CD4-positive, alpha-beta T cell (primary cell): ENCODE measurements at regions not wholly inside any gene's neighbourhood (a gene's known extent, or its start where the extent isn't known, plus 50 kb on each side); places are given as distances from the start of the nearest gene placed in this dataset.
"Not testable (repeated sequence)": the region's sequence is repeated elsewhere in the genome, so short reads cannot be mapped to it uniquely, and the experiment has no call there.

ENCODE experiments used
- ATAC-seq: fragments of 200-7000 bp; cut with Tn5 transposase; one replicate; pipeline ENCODE4 v1.10.0; 2022; ENCODE audit warnings: mild to moderate bottlenecking; ENCODE audit not compliant: poor library complexity
- CTCF ChIA-PET: fragments of 350-600 bp; sonication (Branson Sonifier 250); formaldehyde crosslinking; loops from one replicate; lab custom pipeline; 2021; ENCODE audit warnings: antibody characterized with exemption, inconsistent platforms; lab: Charles Lee
- POLR2A ChIA-PET: fragments of 350-600 bp; sonication (Branson Sonifier 250); formaldehyde crosslinking; loops from one replicate; lab custom pipeline; 2021; ENCODE audit warnings: antibody characterized with exemption, inconsistent platforms; lab: Charles Lee
- DNase-seq, 14 experiments: peaks; one replicate each; pipeline ENCODE4 v3.0.0-alpha.2; 2013 to 2020; ENCODE audit warnings: mixed read lengths in 2 of 14
- H3K27ac ChIP-seq, 2 donors: one replicate each; pipeline versions ENCODE4 v1.5.1 to v1.7.0; 2013; ENCODE audit warnings: low read length in 2 of 2, low read depth in 1 of 2, mild to moderate bottlenecking in 1 of 2
- H3K27me3 ChIP-seq, 2 experiments: 1 replicate in 1 of 2; 2 replicates in 1 of 2; pipeline versions ENCODE4 v1.6.1 to v1.7.0; 2013; ENCODE audit warnings: low read length in 2 of 2, control low read depth in 1 of 2, mild to moderate bottlenecking in 1 of 2, moderate library complexity in 1 of 2; ENCODE audit not compliant: insufficient read depth in 2 of 2, control insufficient read depth in 1 of 2
- H3K36me3 ChIP-seq: one replicate; pipeline ENCODE4 v1.6.1; 2013; ENCODE audit warnings: low read length, control low read depth; ENCODE audit not compliant: insufficient read depth
- H3K4me1 ChIP-seq: one replicate; pipeline ENCODE4 v1.6.1; 2013; ENCODE audit warnings: low read length, control low read depth; ENCODE audit not compliant: insufficient read depth
- H3K4me3 ChIP-seq: one replicate; pipeline ENCODE4 v1.5.1; 2013; ENCODE audit warnings: mild to moderate bottlenecking, low read length, moderate library complexity
- H3K9me3 ChIP-seq, 2 experiments: 1 replicate in 1 of 2; 2 replicates in 1 of 2; pipeline versions ENCODE4 v1.6.1 to v1.7.0; 2013; ENCODE audit warnings: low read length in 2 of 2, mild to moderate bottlenecking in 2 of 2, control low read depth in 1 of 2, moderate library complexity in 1 of 2; ENCODE audit not compliant: control insufficient read depth in 1 of 2, insufficient read depth in 1 of 2
- H3K27ac Mint-ChIP-seq: one replicate; pipeline ENCODE4 v1.8.0; 2020; ENCODE audit warnings: mixed read lengths
- H3K27me3 Mint-ChIP-seq: one replicate; pipeline ENCODE4 v1.8.0; 2021; ENCODE audit warnings: mixed read lengths
- H3K36me3 Mint-ChIP-seq: one replicate; pipeline ENCODE4 v1.8.0; 2021; ENCODE audit warnings: low read depth, mixed read lengths
- H3K4me1 Mint-ChIP-seq: one replicate; pipeline ENCODE4 v1.8.0; 2021; ENCODE audit warnings: low read depth, mixed read lengths
- H3K4me3 Mint-ChIP-seq: one replicate; pipeline ENCODE4 v1.8.0; 2020; ENCODE audit warnings: mild to moderate bottlenecking, mixed read lengths
- H3K9me3 Mint-ChIP-seq: one replicate; pipeline ENCODE4 v1.8.0; 2020; ENCODE audit warnings: mixed read lengths
- CTCF ChIP-seq: fragments of 200-600 bp; IDR thresholded peaks from one replicate; pipeline ENCODE4 v1.8.0; 2022; ENCODE audit warnings: antibody characterized with exemption, mild to moderate bottlenecking
- intact Hi-C, 2 experiments: fragments of 100-400 bp; cut with DNase I in 1 of 2; cut with micrococcal nuclease in 1 of 2; formaldehyde crosslinking; loops; one replicate each; pipeline versions ENCODE4 v1.15.1 to v1.9.0; 2023 to 2025; cut with DNase I, micrococcal nuclease

GRCh38 chrX:9298221-9298620, 166.6 kb upstream of the TBL1X start:
- no peak for TF ChIP-seq CTCF
- no peak overlapping the region for H3K27ac Mint-ChIP-seq
- ChIA-PET POLR2A (no interaction called here), CTCF (no interaction called here)
- Histone ChIP-seq H3K9me3 (no peaks in the 10 kb centered on the region), H3K27ac (no peak overlapping the region), H3K36me3 (no peaks in the 10 kb centered on the region), H3K27me3 (peaks cover 0 to 2% of the 10 kb centered on the region in 2 experiments), H3K4me1 (no peaks in the 10 kb centered on the region), H3K4me3 (no peak overlapping the region)
- H3K4me1 Mint-ChIP-seq: no peaks in the 10 kb centered on the region
- H3K9me3 Mint-ChIP-seq: no peaks in the 10 kb centered on the region
- intact Hi-C loops: loop anchor here in 1 of 2 experiments (10.0 kb wide), 1 partner anchor 407 kb away; no protein-coding TSS in a partner anchor
- no peak for ATAC-seq
- no peak overlapping the region for H3K4me3 Mint-ChIP-seq
- no peaks in the 10 kb centered on the region for H3K27me3 Mint-ChIP-seq
- no peaks in the 10 kb centered on the region for H3K36me3 Mint-ChIP-seq
- DNase-seq: no peak

GRCh38 chrX:9299681-9300080, 165.2 kb upstream of the TBL1X start:
- H3K4me1 ChIP-seq, ATAC-seq, H3K27ac Mint-ChIP-seq, H3K27me3 Mint-ChIP-seq, H3K4me3 ChIP-seq, H3K4me1 Mint-ChIP-seq, H3K27ac ChIP-seq, H3K36me3 ChIP-seq, H3K36me3 Mint-ChIP-seq, H3K4me3 Mint-ChIP-seq, H3K9me3 ChIP-seq, H3K27me3 ChIP-seq, DNase-seq, H3K9me3 Mint-ChIP-seq: not testable (repeated sequence)
- intact Hi-C loops: loop anchor here in 1 of 2 experiments (10.0 kb wide), 2 partner anchors 255 to 405 kb away; no protein-coding TSS in a partner anchor
- POLR2A ChIA-PET: interaction anchor here (0.6 kb wide), 2 partner anchors 59 to 124 kb away, joined by 3 read pairs; no protein-coding TSS in a partner anchor
- CTCF ChIA-PET: interaction anchor here (0.7 to 1.0 kb wide), 2 partner anchors 13 to 17 kb away, joined by 3 read pairs; no protein-coding TSS in a partner anchor

- intact Hi-C loops: loop anchor here in 1 of 2 experiments (10.0 kb wide), 1 partner anchor 257 kb away; no protein-coding TSS in a partner anchor
- Mint-ChIP-seq H3K4me3 (no peak overlapping the region), H3K27me3 (no peaks in the 10 kb centered on the region), H3K4me1 (no peaks in the 10 kb centered on the region), H3K27ac (no peak overlapping the region), H3K36me3 (no peaks in the 10 kb centered on the region), H3K9me3 (no peaks in the 10 kb centered on the region)
- no peaks in the 10 kb centered on the region for H3K9me3 ChIP-seq
- POLR2A ChIA-PET: no interaction called here
- no peak overlapping the region for H3K27ac ChIP-seq
- CTCF ChIA-PET: interaction anchor here (1.4 kb wide), 1 partner anchor 8 kb away, joined by 5 read pairs; no protein-coding TSS in a partner anchor
- no peak for TF ChIP-seq CTCF
- H3K27me3 ChIP-seq: no peaks in the 10 kb centered on the region
- no peak for ATAC-seq
- no peaks in the 10 kb centered on the region for H3K4me1 ChIP-seq
- H3K4me3 ChIP-seq: no peak overlapping the region
- H3K36me3 ChIP-seq: no peaks in the 10 kb centered on the region
- no peak for DNase-seq
Observed at GRCh38 chrX:9301836-9302235, 163.0 kb upstream of the TBL1X start.

GRCh38 chrX:9302381-9302780, 162.5 kb upstream of the TBL1X start:
- Mint-ChIP-seq H3K27me3 (no peaks in the 10 kb centered on the region), H3K4me3 (no peak overlapping the region), H3K4me1 (no peaks in the 10 kb centered on the region), H3K36me3 (no peaks in the 10 kb centered on the region), H3K9me3 (no peaks in the 10 kb centered on the region), H3K27ac (no peak overlapping the region)
- Histone ChIP-seq H3K36me3 (no peaks in the 10 kb centered on the region), H3K27me3 (no peaks in the 10 kb centered on the region), H3K4me1 (no peaks in the 10 kb centered on the region), H3K9me3 (no peaks in the 10 kb centered on the region), H3K27ac (no peak overlapping the region), H3K4me3 (no peak overlapping the region)
- ATAC-seq: no peak
- ChIA-PET POLR2A (no interaction called here), CTCF (interaction anchor here (1.0 to 1.4 kb wide), 2 partner anchors 8 to 12 kb away, joined by 3 to 5 read pairs; no protein-coding TSS in a partner anchor)
- intact Hi-C loops: loop anchor here in 1 of 2 experiments (10.0 kb wide), 1 partner anchor 258 kb away; no protein-coding TSS in a partner anchor
- no peak for DNase-seq
- no peak for TF ChIP-seq CTCF
